ENCODE measurements at regions not wholly inside any gene's neighbourhood (a gene's known extent, or its start where the extent isn't known, plus 50 kb on each side); places are given as distances from the start of the nearest gene placed in this dataset.
A peak's percentile ranks its signal among the peaks of the same experiment; 100 is the strongest.

- Mint-ChIP-seq H3K4me1 (ENCODE audit: low read depth) (no peaks in the 10 kb centered on the region), H3K27me3 (ENCODE audit: low read depth) (no peaks in the 10 kb centered on the region), H3K9me3 (no peaks in the 10 kb centered on the region), H3K27ac (no peak overlapping the region), H3K36me3 (ENCODE audit: low read depth) (no peaks in the 10 kb centered on the region), H3K4me3 (no peak overlapping the region)
- intact Hi-C loops (cut with micrococcal nuclease), result no loop called here
- DNase-seq, result no peak
- CTCF ChIA-PET, result no interaction called here
Measured at GRCh38 chr2:2849464-2850217, 518.6 kb upstream of the MYT1L start.

DNA sequence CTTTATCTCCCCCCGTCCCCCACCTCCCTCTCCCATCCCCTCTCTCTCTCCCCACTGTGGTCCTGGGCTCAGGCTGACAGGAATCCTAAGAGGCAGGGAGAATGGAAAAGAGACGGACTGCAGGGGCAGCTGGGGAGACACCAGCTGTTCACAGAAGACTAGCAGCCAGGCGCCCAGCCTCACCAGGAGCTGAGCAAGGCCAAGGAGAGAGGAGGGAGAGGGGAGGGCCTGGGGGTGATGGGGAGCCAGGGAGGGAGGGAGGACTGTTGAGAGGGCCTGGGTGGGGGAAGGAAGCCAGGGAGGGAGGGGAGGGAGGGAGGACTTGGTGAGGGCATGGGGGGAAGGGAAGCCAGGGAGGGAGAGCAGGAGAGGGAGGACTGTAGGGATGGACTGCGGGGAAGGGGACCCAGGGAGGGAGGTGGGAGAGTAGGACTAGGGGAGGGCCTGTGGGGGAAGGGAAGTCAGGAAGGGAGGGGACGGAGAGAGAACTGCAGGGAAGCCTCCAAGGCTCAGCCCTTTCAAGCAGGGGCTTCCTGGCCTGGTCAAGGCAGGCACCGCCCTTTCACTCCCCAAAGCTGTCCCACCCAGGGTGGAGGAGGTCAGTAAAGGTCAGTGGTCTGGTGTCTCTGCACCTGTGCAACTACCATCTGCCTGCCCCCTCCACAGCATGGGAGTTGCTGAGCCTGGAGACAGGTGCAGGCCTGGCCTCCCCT is 517.7 kb upstream of the MYT1L start:
- no peaks in the 10 kb centered on the region for H3K27me3 Mint-ChIP-seq (ENCODE audit: low read depth)
- CTCF ChIA-PET, result no interaction called here
- intact Hi-C loops (cut with micrococcal nuclease), result no loop called here
- no peaks in the 10 kb centered on the region for H3K9me3 Mint-ChIP-seq
- H3K36me3 Mint-ChIP-seq (ENCODE audit: low read depth), result no peaks in the 10 kb centered on the region
- no peaks in the 10 kb centered on the region for H3K4me1 Mint-ChIP-seq (ENCODE audit: low read depth)
- H3K4me3 Mint-ChIP-seq, result no peak overlapping the region
- H3K27ac Mint-ChIP-seq, result no peak overlapping the region
- no peak for DNase-seq

- Mint-ChIP-seq H3K4me1 (ENCODE audit: low read depth) (no peaks in the 10 kb centered on the region), H3K27ac (no peak overlapping the region), H3K4me3 (no peak overlapping the region), H3K36me3 (ENCODE audit: low read depth) (no peaks in the 10 kb centered on the region), H3K9me3 (no peaks in the 10 kb centered on the region), H3K27me3 (ENCODE audit: low read depth) (no peaks in the 10 kb centered on the region)
- CTCF ChIA-PET, result no interaction called here
- intact Hi-C loops (cut with micrococcal nuclease), result no loop called here
- no peak for DNase-seq
Measured at GRCh38 chr2:2848198-2848597, 517.1 kb upstream of the MYT1L start.

DNA sequence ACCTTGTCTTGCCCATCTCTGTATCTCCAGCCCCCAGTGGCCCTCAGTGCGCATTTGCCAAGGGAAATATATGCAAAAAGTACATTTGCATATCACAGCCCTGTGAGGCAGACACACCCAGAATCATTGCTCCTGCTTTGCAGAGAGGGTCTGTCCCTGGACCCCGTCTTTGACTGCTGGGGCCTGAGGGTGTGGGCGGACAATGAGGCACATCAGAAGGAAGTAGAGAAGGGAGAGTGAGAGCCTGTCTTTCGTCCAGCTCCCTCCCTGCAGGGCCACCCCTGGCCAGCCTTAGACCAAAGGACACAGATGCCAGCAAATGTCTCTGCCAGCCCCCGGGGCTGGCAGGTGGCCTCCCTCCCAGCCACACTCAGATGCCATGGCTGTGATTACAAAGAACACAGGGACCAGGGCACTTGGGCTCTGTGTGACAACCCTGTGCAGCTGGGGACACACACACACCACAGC is 516.2 kb upstream of the MYT1L start:
- intact Hi-C loops (cut with micrococcal nuclease), result no loop called here

GRCh38 chr2:2846332-2847208 is 515.5 kb upstream of the MYT1L start:
- H3K27me3 Mint-ChIP-seq (ENCODE audit: low read depth), result no peaks in the 10 kb centered on the region
- H3K4me1 Mint-ChIP-seq (ENCODE audit: low read depth), result no peaks in the 10 kb centered on the region
- H3K27ac Mint-ChIP-seq, result no peak overlapping the region
- H3K9me3 Mint-ChIP-seq, result no peaks in the 10 kb centered on the region
- intact Hi-C loops (cut with micrococcal nuclease), result no loop called here
- DNase-seq, result no peak
- H3K4me3 Mint-ChIP-seq, result no peak overlapping the region
- CTCF ChIA-PET, result interaction anchor here (0.6 kb wide), 1 partner anchor 284 kb away, joined by 5 read pairs; no protein-coding TSS in a partner anchor
- no peaks in the 10 kb centered on the region for H3K36me3 Mint-ChIP-seq (ENCODE audit: low read depth)

More for the DNA sequence above, 516.2 kb upstream of the MYT1L start:
- H3K27ac Mint-ChIP-seq, result no peak overlapping the region
- CTCF ChIA-PET, result interaction anchor here (0.6 kb wide), 1 partner anchor 283 kb away, joined by 5 read pairs; no protein-coding TSS in a partner anchor
- H3K4me1 Mint-ChIP-seq (ENCODE audit: low read depth), result no peaks in the 10 kb centered on the region
- H3K36me3 Mint-ChIP-seq (ENCODE audit: low read depth), result no peaks in the 10 kb centered on the region
- no peaks in the 10 kb centered on the region for H3K9me3 Mint-ChIP-seq
- H3K4me3 Mint-ChIP-seq, result no peak overlapping the region
- H3K27me3 Mint-ChIP-seq (ENCODE audit: low read depth), result no peaks in the 10 kb centered on the region
- no peak for DNase-seq

DNA sequence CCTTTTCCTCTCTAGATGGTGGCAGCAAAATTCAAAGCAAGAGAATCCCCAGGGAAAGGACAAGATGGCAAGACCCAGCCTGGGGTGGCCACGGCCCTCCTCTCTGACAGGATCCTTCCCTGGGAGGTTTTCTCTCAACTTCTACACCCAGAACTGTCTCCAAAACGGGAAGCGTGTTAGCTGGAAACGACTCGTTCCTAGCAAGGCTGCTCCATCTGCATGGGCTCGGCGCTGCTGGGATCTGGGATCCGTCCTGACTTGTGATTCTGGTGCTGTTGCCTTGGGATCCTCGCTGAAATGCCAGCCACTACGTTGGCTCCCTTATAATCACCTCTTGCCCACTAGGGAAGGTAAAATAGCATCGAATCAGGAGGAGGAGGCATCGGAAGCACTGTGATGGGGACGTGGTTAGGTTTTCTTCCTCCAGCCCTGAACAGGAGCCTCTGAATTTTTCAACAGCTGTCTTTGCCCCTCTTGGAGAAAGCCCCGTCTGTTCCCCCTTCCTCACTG is 514.8 kb upstream of the MYT1L start:
- no peak overlapping the region for H3K4me3 Mint-ChIP-seq
- H3K36me3 Mint-ChIP-seq (ENCODE audit: low read depth), result no peaks in the 10 kb centered on the region
- no peaks in the 10 kb centered on the region for H3K4me1 Mint-ChIP-seq (ENCODE audit: low read depth)
- no peak for DNase-seq
- no peak overlapping the region for H3K27ac Mint-ChIP-seq
- CTCF ChIA-PET, result interaction anchor here (1.0 kb wide), 1 partner anchor 14 kb away, joined by 3 read pairs; no protein-coding TSS in a partner anchor
- no peaks in the 10 kb centered on the region for H3K27me3 Mint-ChIP-seq (ENCODE audit: low read depth)
- no peaks in the 10 kb centered on the region for H3K9me3 Mint-ChIP-seq
- intact Hi-C loops (cut with micrococcal nuclease), result no loop called here

DNA sequence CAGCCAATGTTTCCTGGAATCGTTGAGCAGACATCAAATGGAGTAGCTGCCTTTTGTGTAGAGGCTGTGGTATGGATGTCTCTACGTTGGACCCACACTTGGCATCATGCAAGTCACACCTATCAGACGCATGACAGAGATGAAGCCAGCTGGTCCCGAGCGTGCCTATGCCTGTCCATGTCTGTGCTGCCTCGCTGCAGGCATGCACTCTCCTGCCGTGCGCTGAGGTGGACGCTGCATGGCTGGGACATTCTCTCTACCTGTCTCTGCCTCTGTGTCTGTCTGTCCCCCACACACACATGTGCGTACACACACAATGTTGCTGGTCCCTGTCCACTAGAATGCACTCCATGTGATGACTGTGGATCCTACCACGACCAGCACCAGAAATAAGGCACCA is 514.2 kb upstream of the MYT1L start:
- intact Hi-C loops (cut with micrococcal nuclease), result no loop called here
- Mint-ChIP-seq H3K9me3 (no peaks in the 10 kb centered on the region), H3K4me3 (no peak overlapping the region), H3K4me1 (ENCODE audit: low read depth) (no peaks in the 10 kb centered on the region), H3K27ac (no peak overlapping the region), H3K27me3 (ENCODE audit: low read depth) (no peaks in the 10 kb centered on the region), H3K36me3 (ENCODE audit: low read depth) (no peaks in the 10 kb centered on the region)
- CTCF ChIA-PET, result interaction anchor here (1.0 kb wide), 1 partner anchor 13 kb away, joined by 3 read pairs; no protein-coding TSS in a partner anchor
- DNase-seq, result no peak

GRCh38 chr2:2843969-2844548 is 513.0 kb upstream of the MYT1L start:
- CTCF ChIA-PET, result interaction anchor here (0.7 kb wide), 1 partner anchor 158 kb away, joined by 3 read pairs; no protein-coding TSS in a partner anchor
- H3K4me3 Mint-ChIP-seq, result no peak overlapping the region
- DNase-seq, result peak; percentile 13
- no peaks in the 10 kb centered on the region for H3K36me3 Mint-ChIP-seq (ENCODE audit: low read depth)
- H3K4me1 Mint-ChIP-seq (ENCODE audit: low read depth), result no peaks in the 10 kb centered on the region
- no peaks in the 10 kb centered on the region for H3K27me3 Mint-ChIP-seq (ENCODE audit: low read depth)
- intact Hi-C loops (cut with micrococcal nuclease), result loop anchor here (1.0 kb wide), 1 partner anchor 459 kb away; no protein-coding TSS in a partner anchor
- no peak overlapping the region for H3K27ac Mint-ChIP-seq
- H3K9me3 Mint-ChIP-seq, result no peaks in the 10 kb centered on the region

- CTCF ChIA-PET, result no interaction called here
- no peak overlapping the region for H3K27ac Mint-ChIP-seq
- DNase-seq, result no peak
- no peak overlapping the region for H3K4me3 Mint-ChIP-seq
- no peaks in the 10 kb centered on the region for H3K9me3 Mint-ChIP-seq
- H3K4me1 Mint-ChIP-seq (ENCODE audit: low read depth), result no peaks in the 10 kb centered on the region
- H3K27me3 Mint-ChIP-seq (ENCODE audit: low read depth), result no peaks in the 10 kb centered on the region
- H3K36me3 Mint-ChIP-seq (ENCODE audit: low read depth), result no peaks in the 10 kb centered on the region
- intact Hi-C loops (cut with micrococcal nuclease), result no loop called here
Measured at GRCh38 chr2:2842466-2842865, 511.4 kb upstream of the MYT1L start.

DNA sequence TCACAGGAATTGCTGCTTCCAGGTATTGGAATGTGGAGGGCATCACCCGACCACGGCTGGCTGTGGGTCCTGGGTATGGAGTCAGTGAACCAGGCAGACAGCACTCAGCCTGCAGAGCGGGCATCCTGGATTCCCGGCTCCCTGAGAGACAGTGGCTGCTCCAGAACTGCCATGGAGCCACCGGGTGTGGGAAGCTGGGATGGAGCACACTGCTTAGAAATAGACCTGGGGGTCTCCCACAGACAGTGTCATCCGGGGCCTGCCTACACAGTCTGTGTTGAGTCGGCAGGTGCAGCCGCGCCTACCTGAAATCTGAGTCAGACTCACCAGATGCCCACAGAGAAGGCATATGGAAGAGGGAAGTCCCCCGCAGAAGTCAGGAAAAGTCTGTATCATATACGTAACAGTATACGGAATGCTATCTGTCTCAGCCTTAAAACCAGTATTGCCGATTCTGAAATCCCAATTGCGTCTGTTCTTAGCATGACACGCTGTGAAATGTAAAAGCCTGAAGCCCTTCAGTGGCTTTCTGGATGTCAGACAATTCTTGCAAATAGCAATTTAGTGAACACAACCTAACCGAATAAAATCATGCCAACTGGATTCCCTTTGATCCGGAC is 509.7 kb upstream of the MYT1L start:
- no peak for DNase-seq
- no peaks in the 10 kb centered on the region for H3K36me3 Mint-ChIP-seq (ENCODE audit: low read depth)
- no peaks in the 10 kb centered on the region for H3K9me3 Mint-ChIP-seq
- H3K4me1 Mint-ChIP-seq (ENCODE audit: low read depth), result no peaks in the 10 kb centered on the region
- no peak overlapping the region for H3K4me3 Mint-ChIP-seq
- H3K27ac Mint-ChIP-seq, result no peak overlapping the region
- CTCF ChIA-PET, result no interaction called here
- intact Hi-C loops (cut with micrococcal nuclease), result no loop called here
- H3K27me3 Mint-ChIP-seq (ENCODE audit: low read depth), result no peaks in the 10 kb centered on the region

DNA sequence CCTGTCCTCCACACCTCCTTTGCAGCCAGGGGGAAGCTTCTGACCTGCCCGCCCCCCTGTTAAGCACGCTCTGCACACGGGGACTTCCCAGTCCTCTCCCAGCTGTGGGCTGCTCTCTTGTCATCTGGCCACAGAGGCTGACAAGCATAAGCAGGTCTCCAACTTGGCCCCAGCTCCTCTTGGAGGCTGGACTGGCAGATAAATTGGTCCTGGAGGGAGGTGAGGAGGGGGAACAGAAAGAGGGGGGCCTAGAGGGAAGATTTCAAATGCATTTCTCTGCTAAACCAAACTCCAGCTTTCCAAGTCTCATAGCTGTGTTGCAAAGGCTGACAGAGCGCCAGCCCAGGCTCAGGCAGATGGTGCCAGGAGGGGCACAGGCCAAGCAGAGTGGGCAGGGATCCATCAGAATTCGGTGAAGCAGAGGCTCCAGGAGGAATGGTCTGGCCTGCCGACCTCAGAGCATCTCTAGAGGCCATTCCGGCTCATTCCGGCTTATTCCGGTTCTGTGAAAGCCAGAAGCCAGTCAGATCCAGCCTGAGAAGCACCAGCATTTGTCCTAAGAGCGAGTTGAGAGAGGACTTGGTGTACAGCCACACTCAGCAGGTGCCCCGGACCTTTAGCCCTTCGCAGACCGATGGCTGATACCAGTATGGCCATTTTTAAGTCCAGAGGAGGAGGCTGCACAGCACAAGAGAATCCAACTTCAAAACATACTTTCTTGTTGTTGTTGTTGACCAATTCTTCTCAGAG is 508.9 kb upstream of the MYT1L start:
- no peak overlapping the region for H3K27ac Mint-ChIP-seq
- intact Hi-C loops (cut with micrococcal nuclease), result no loop called here
- H3K9me3 Mint-ChIP-seq, result no peaks in the 10 kb centered on the region
- H3K27me3 Mint-ChIP-seq (ENCODE audit: low read depth), result no peaks in the 10 kb centered on the region
- CTCF ChIA-PET, result no interaction called here
- no peaks in the 10 kb centered on the region for H3K4me1 Mint-ChIP-seq (ENCODE audit: low read depth)
- no peaks in the 10 kb centered on the region for H3K36me3 Mint-ChIP-seq (ENCODE audit: low read depth)
- H3K4me3 Mint-ChIP-seq, result no peak overlapping the region
- DNase-seq, result no peak

Measured in activated naive CD4-positive, alpha-beta T cell treated with anti-CD3 and anti-CD28 coated beads for 36 hours (primary cell).